GM21390 (cell line): ENCODE measurements at regions not wholly inside any gene's neighbourhood (a gene's known extent, or its start where the extent isn't known, plus 50 kb on each side); places are given as distances from the start of the nearest gene placed in this dataset.

Experiments used
- ATAC-seq: cut with Tn5 transposase; IDR thresholded peaks from one replicate; pipeline ENCODE4 v1.9.1; 2021; ENCODE audit not compliant: unreplicated experiment

- no peak for ATAC-seq
Measured at GRCh38 chr20:40925829-40926510, 102.7 kb upstream of the TOP1 start.

GRCh38 chr20:40926928-40927327 is 101.7 kb upstream of the TOP1 start:
- no peak for ATAC-seq

GRCh38 chr20:40930561-40930960 is 98.1 kb upstream of the TOP1 start:
- no peak for ATAC-seq

GRCh38 chr20:40931410-40932044 is 97.1 kb upstream of the TOP1 start:
- no peak for ATAC-seq

GRCh38 chr20:40932436-40932835 is 96.2 kb upstream of the TOP1 start:
- no peak for ATAC-seq

- ATAC-seq, result no peak
Measured at GRCh38 chr20:40933758-40934157, 94.9 kb upstream of the TOP1 start.

- ATAC-seq, result no peak
Measured at GRCh38 chr20:40938020-40938419, 90.6 kb upstream of the TOP1 start.

- no peak for ATAC-seq
Measured at GRCh38 chr20:40939667-40940066, 89.0 kb upstream of the TOP1 start.

- ATAC-seq, result peak; percentile 46
Measured at GRCh38 chr20:40941133-40941610, 87.5 kb upstream of the TOP1 start.

GRCh38 chr20:40942006-40942405 is 86.6 kb upstream of the TOP1 start:
- no peak for ATAC-seq

- no peak for ATAC-seq
Measured at GRCh38 chr20:40942775-40943174, 85.8 kb upstream of the TOP1 start.

GRCh38 chr20:40943591-40943990 is 85.0 kb upstream of the TOP1 start:
- no peak for ATAC-seq

GRCh38 chr20:40945189-40945588 is 83.4 kb upstream of the TOP1 start:
- ATAC-seq, result no peak

GRCh38 chr20:40945754-40946450 is 82.7 kb upstream of the TOP1 start:
- no peak for ATAC-seq

- ATAC-seq, result no peak
Measured at GRCh38 chr20:40946451-40946850, 82.2 kb upstream of the TOP1 start.

GRCh38 chr20:40948465-40949267 is 80.0 kb upstream of the TOP1 start:
- no peak for ATAC-seq

GRCh38 chr20:40949346-40949745 is 79.3 kb upstream of the TOP1 start:
- ATAC-seq, result no peak

- no peak for ATAC-seq
Measured at GRCh38 chr20:40952136-40952535, 76.5 kb upstream of the TOP1 start.

- ATAC-seq, result no peak
Measured at GRCh38 chr20:40953416-40953815, 75.2 kb upstream of the TOP1 start.

- no peak for ATAC-seq
Measured at GRCh38 chr20:40953856-40954255, 74.8 kb upstream of the TOP1 start.

GRCh38 chr20:40954521-40955165 is 74.0 kb upstream of the TOP1 start:
- no peak for ATAC-seq
